H1 (cell line): ENCODE measurements at regions not wholly inside any gene's neighbourhood (a gene's known extent, or its start where the extent isn't known, plus 50 kb on each side); places are given as distances from the start of the nearest gene placed in this dataset.

ENCODE experiments used
- ATF2 ChIP-seq: IDR thresholded peaks from 2 replicates; pipeline ENCODE4 v1.6.1; 2012; ENCODE audit warnings: low read length, inconsistent platforms
- CTCF ChIP-seq, 3 experiments: IDR thresholded peaks; 1 replicate in 2 of 3; 2 replicates in 1 of 3; pipeline versions ENCODE4 v1.5.1 to v1.6.1; 2011; ENCODE audit warnings: low read length in 3 of 3, mild to moderate bottlenecking in 3 of 3, inconsistent platforms in 2 of 3, low read depth in 1 of 3, moderate library complexity in 1 of 3; ENCODE audit not compliant: insufficient read depth in 1 of 3; ENCODE audit errors: control extremely low read depth in 1 of 3
- JUN ChIP-seq: IDR thresholded peaks from 2 replicates; pipeline ENCODE4 v1.6.1; 2011; ENCODE audit warnings: low read depth, mild to moderate bottlenecking, improper control_type of control experiment, low read length
- JUND ChIP-seq: IDR thresholded peaks from 2 replicates; pipeline ENCODE4 v1.6.1; 2011; ENCODE audit warnings: mild to moderate bottlenecking, improper control_type of control experiment, low read length
- RBBP5 ChIP-seq: IDR thresholded peaks from 2 replicates; pipeline ENCODE4 v1.7.1; 2012; ENCODE audit warnings: low read depth, mild to moderate bottlenecking, inconsistent platforms, low read length, moderate library complexity, borderline replicate concordance
- RFX5 ChIP-seq: IDR thresholded peaks from 2 replicates; pipeline ENCODE4 v1.6.1; 2011; ENCODE audit warnings: low read depth, low read length, improper control_type of control experiment, borderline replicate concordance
- RXRA ChIP-seq: IDR thresholded peaks from 2 replicates; pipeline ENCODE4 v1.6.1; 2011; ENCODE audit warnings: low read depth, mild to moderate bottlenecking, low read length, moderate library complexity; ENCODE audit not compliant: insufficient read depth
- SIRT6 ChIP-seq: IDR thresholded peaks from one replicate; pipeline ENCODE4 v1.7.1; 2012; ENCODE audit warnings: low read length, inconsistent platforms
- SUZ12 ChIP-seq: fragments of 200-600 bp; sonication (generic); IDR thresholded peaks from 2 replicates; pipeline ENCODE4 v1.6.1; 2012; ENCODE audit warnings: mild to moderate bottlenecking, inconsistent platforms, low read length, moderate library complexity, mixed read lengths
- TAF1 ChIP-seq: IDR thresholded peaks from 2 replicates; pipeline ENCODE4 v1.6.1; 2011; ENCODE audit warnings: mild to moderate bottlenecking, low read depth, low read length

DNA sequence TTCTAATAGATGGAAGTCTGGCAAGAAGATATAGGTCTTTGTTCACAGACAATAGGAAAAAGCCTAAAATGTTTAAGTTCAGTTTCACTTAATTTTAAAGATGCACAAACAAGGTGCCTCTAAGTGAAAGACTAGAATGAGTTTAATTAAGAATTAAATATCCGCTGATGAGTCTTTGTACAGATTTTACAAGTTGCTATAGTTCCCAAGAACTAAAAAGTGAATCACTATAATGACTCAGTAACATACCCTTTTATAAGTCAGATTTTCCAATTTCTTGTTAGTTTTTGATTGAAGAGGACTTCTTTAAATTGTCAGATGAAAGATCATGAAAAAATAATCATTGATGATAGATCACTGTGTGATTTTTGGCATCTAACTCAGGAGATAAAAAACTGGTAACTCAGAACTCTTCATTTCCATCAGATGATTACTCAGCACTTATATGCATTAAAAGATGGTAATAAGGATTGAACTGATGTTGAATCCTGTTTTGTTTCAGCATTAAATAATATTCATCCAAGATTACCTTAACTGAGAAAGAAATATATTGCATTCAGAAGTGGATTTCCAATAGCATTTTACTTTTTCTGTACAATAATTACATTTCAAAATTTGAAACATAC, 59.0 kb upstream of the ST6GALNAC3 start:
- TF ChIP-seq CTCF (IDR thresholded peaks at IDR 0.05; ENCODE audit: control extremely low read depth in 1 of 3, insufficient read depth in 1 of 3, low read depth in 1 of 3, low read length in 3 of 3), result no peak
- no peak for TF ChIP-seq JUN
- TF ChIP-seq ATF2, result no peak
- TF ChIP-seq RXRA, result no peak
- no peak for TF ChIP-seq TAF1
- no peak for TF ChIP-seq RBBP5
- no peak for TF ChIP-seq RFX5
- no peak for TF ChIP-seq JUND
- no peak for TF ChIP-seq SIRT6
- no peak for TF ChIP-seq SUZ12
